NB4 (cell line): ENCODE measurements at regions not wholly inside any gene's neighbourhood (a gene's known extent, or its start where the extent isn't known, plus 50 kb on each side); places are given as distances from the start of the nearest gene placed in this dataset.
"Not testable (repeated sequence)": the region's sequence is repeated elsewhere in the genome, so short reads cannot be mapped to it uniquely, and the experiment has no call there.

Experiments
- DNase-seq: peaks from one replicate; pipeline ENCODE4 v3.0.0; 2010; ENCODE audit warnings: low read depth
- H3K4me3 ChIP-seq: one replicate; pipeline ENCODE4 v1.5.1; 2011; ENCODE audit warnings: mild to moderate bottlenecking, low read depth, low read length, moderate library complexity
- CTCF ChIP-seq: IDR thresholded peaks from one replicate; pipeline ENCODE4 v1.5.1; 2012; ENCODE audit warnings: low read depth, low read length
- MAX ChIP-seq: IDR thresholded peaks from 2 replicates; pipeline ENCODE4 v1.6.1; 2011; ENCODE audit warnings: low read depth, low read length
- MYC ChIP-seq: IDR thresholded peaks from 2 replicates; pipeline ENCODE4 v1.6.1; 2011; ENCODE audit warnings: low read depth, low read length
- POLR2A ChIP-seq: IDR thresholded peaks from 2 replicates; pipeline ENCODE4 v1.6.1; 2011; ENCODE audit warnings: mild to moderate bottlenecking; ENCODE audit not compliant: insufficient read length; ENCODE audit errors: extremely low read depth

- H3K4me3 ChIP-seq, result no peak overlapping the region
- no peak for TF ChIP-seq MAX
- DNase-seq, result no peak
Observed at GRCh38 chr7:113764401-113765035, 154.3 kb downstream of the PPP1R3A start.

GRCh38 chr7:113763226-113763625, 155.6 kb downstream of the PPP1R3A start:
- H3K4me3 ChIP-seq, result no peak overlapping the region
- DNase-seq, result no peak
- no peak for TF ChIP-seq MAX
- TF ChIP-seq CTCF, result no peak
- no peak for TF ChIP-seq MYC
- TF ChIP-seq POLR2A, result no peak

- TF ChIP-seq POLR2A (no peak), MYC (no peak), MAX (no peak), CTCF (no peak)
Observed at GRCh38 chr7:113756250-113756649, 162.6 kb downstream of the PPP1R3A start.

GRCh38 chr7:113752689-113753088, 166.1 kb downstream of the PPP1R3A start:
- no peak for DNase-seq
- TF ChIP-seq CTCF, result no peak
- TF ChIP-seq MAX, result no peak
- TF ChIP-seq MYC, result no peak
- no peak for TF ChIP-seq POLR2A
- no peak overlapping the region for H3K4me3 ChIP-seq

More at GRCh38 chr7:113756250-113756649, 162.6 kb downstream of the PPP1R3A start:
- no peak for DNase-seq
- H3K4me3 ChIP-seq, result no peak overlapping the region

- DNase-seq, result no peak
- H3K4me3 ChIP-seq, result no peak overlapping the region
- TF ChIP-seq CTCF (no peak), MAX (no peak), POLR2A (no peak), MYC (no peak)
Observed at GRCh38 chr7:113752289-113752688, 166.5 kb downstream of the PPP1R3A start.

- DNase-seq, result no peak
- no peak overlapping the region for H3K4me3 ChIP-seq
- no peak for TF ChIP-seq POLR2A
- TF ChIP-seq CTCF, result no peak
- TF ChIP-seq MAX, result no peak
- TF ChIP-seq MYC, result no peak
Observed at GRCh38 chr7:113751547-113751946, 167.3 kb downstream of the PPP1R3A start.

GRCh38 chr7:113748385-113748784, 170.4 kb downstream of the PPP1R3A start:
- not testable (repeated sequence) for H3K4me3 ChIP-seq, DNase-seq

- H3K4me3 ChIP-seq, DNase-seq: not testable (repeated sequence)
Observed at GRCh38 chr7:113742946-113743431, 175.8 kb downstream of the PPP1R3A start.
